ENCODE measurements at regions not wholly inside any gene's neighbourhood (a gene's known extent, or its start where the extent isn't known, plus 50 kb on each side); places are given as distances from the start of the nearest gene placed in this dataset.

DNA sequence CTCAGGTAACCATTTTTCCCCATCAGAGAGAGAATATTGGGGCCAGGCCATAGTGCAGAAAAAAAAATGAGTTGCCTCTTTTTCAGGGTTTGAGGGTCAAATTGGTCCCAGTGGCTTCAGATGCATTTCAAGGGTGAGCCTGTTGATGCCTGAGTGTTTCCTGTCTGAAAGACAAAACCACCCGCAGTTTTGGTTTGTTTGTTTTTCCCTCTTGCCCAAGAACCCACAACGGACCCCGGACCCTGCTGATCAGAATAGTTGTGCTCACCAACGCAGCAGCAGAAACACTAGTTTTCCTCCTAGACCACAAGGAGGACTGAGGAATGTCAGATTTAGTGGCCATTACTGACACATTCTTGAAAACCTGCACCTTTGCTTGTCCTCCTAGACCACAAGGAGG, 1433.1 kb downstream of the PLA2G4A start:
- no peak for DNase-seq (ENCODE audit: low read depth in 2 of 2)

DNA sequence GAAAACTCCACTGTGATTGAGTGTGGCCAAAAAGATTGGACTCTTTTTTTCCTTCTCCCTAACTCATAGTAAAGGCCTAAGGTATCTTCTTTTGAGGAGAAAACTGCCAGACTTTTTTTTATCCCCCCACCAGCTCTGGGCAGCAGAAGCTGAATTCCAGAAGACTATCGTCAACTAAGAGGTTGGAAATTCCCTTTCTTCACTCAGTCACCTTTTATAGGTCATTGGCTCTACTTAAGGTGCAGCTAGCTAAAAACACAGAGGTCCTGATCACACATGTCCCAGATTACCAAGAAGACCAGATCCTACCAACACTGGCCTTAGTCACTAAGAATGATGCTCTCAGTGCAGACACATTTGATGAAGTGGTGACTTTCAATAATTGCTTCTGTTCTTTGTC, 1441.2 kb downstream of the PLA2G4A start:
- no peak for DNase-seq (ENCODE audit: low read depth in 2 of 2)

DNA sequence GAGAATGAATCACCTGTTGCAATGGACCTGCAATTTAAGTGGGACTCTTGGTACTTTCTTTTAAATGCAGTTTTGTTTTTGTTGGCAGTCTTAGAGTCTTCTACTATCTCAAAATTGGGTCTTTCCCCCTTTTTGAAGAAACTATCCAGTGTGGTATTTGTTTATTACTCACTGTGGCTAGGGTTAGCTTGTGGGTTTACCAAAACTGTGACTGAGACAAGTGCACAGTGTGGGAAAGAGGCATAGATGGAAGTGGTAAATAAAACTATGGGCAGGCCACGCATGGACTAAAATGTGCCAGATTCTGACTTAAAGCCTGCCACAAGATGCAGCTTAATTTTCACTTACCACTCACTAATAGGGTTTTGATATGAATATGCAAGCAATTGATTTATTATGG, 1441.7 kb downstream of the PLA2G4A start:
- no peak for DNase-seq (ENCODE audit: low read depth in 2 of 2)

DNA sequence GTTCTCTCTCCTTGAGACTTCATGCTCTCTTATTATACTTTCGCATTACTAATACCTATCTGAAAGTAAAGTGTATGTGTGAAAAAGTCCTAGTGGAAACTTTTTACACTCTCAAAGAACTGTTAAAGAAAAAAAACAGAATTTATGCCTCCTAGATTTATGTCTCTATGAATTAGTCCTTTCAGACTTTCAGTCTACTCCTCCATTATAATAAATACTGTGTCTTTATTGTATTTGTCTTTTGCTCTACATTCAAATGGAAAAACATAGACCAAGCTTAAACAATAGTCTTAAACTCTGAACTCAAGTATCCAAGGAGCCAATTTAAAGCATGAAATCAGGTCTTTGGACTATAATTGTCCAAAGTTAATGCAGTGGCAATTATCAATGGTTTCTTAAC, 1449.0 kb downstream of the PLA2G4A start:
- DNase-seq (ENCODE audit: low read depth in 2 of 2): no peak

DNA sequence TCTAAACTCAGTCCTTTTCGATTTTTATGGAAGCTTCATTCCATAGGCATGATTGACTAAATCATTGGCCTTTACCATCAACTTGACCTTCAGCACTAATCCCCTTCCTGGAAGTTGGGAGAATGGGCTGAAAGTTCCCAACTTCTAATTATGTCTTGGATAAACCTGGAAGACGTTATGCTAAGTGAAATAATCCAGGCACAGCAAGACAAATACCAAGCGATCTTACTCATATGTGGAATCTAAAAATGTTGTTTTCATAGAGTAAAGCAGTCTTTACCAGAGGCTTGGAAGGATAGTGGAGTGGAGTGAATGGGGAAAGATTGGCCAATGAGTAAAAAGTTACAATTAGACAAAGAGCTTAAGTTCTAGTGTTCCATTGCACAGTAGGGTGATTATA, 1453.2 kb downstream of the PLA2G4A start:
- no peak for DNase-seq (ENCODE audit: low read depth in 2 of 2)

DNA sequence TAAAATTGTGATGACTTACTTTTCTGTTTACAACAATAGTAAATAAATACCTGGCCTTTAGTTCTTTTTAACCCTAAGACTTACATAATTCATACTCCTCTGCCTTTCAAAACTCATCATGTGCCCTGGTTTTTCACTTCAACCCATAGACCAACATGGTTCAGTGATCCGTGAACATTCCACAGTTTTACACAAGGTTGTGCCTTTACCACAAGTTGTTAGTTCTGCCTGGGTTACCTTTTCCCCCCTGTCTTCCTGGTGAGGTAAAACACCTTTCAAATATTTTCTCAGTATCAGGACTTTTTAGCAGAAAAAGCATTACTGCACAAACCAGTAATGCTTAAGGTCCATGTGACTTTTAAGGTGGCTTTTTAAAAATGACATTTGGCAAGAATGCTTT, 1466.4 kb downstream of the PLA2G4A start:
- no peak for DNase-seq (ENCODE audit: low read depth in 2 of 2)

DNA sequence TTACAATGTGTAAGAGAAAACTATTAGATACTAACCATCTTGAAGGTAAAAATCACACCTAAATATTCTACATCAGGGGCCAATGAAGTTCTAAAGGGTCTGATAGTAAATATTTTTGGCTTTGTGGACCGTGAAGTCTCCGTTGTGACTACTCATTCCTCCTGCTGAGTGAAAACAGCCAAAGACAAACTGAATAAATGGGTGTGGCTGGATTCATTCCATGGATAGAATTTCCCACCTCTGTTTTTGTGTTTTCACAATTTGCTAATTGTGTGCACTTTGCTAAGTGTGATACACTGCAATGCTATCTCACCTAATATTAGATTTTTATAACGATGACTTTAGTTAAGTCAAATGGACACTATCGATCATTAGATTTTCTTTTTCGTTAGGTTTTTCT, 1474.0 kb downstream of the PLA2G4A start:
- no peak for DNase-seq (ENCODE audit: low read depth in 2 of 2)

DNA sequence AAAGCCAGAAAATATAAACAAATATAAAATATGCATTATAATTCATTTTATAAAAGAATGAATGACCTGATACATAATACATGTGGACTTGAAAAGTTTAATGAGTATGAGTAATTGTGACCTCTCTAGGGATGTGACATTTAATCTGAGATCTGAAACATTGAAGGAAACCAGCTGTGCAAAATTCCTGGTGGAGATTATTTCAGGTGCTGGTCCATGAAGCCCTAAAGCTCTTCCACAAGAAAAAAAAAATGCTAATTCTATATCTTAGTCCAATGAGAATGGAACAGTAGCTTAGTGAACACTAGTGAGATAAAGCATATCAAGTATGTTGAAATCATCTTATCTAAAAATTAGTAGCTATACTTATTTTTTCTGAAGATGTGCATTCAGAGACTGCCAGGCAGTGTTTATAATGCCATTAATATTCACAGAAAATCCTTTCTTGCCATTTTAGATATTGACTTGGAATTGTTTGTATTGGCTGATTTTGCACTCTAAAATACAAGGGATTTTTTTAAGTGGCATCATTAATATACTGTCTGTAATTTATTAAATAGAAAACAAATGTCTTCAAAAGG, 1485.9 kb downstream of the PLA2G4A start:
- DNase-seq (ENCODE audit: low read depth in 2 of 2): no peak

DNA sequence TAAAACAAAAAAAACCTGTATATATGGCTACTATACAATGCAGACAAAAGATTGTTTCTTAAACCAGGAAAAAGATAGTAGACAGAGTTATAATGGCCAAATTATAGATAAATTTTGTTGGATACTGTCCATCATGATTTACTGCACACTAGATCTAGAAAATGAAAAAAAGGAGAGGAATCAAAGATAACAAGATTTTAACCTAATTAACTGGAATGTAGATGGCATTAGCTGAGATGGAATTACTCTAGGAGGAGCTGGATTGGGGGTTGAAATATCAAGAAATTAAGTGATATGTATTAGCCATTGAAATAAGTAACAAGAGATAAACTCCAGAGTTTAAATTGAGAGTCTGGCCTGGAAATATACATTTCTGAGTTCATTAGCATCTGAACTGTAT, 1489.1 kb downstream of the PLA2G4A start:
- no peak for DNase-seq (ENCODE audit: low read depth in 2 of 2)

DNA sequence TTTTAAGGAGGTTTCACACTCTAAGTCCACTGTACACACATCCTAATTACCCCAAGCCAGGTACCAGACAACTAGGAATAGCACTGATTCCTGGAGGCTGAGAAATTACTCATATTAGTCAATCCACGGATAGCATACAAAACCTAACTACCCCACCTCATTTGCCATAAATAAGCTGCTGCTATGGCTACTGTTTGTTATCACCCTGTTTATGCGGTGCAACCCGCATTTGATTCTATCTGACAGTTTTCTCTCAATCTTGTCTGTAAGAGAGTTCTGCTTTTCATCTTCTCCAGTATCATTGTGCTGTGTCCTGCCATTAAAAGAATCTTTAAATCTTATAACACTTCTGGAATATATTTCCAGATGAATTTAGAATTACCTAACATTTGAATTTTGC, 1496.5 kb downstream of the PLA2G4A start:
- DNase-seq (ENCODE audit: low read depth in 2 of 2): no peak

DNA sequence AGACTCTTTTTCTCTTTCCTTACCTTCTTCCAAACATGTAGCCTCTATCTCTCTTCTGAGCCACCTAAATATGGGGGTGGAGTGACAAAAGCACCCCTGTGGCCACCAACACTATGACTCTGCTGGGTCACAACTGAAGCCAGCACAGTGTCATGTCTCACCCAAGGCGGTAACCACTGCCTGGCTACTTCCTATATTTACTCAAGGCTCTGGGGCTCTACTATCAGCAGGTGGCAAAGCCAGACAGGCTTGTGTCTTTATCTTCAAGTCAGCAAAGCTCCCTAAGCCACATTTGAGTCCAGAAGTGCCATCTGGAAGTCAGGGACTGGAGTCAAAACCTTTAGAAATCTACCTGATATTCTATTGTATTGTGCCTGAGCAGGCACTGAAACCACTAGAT, 1515.2 kb downstream of the PLA2G4A start:
- DNase-seq (ENCODE audit: low read depth in 2 of 2): no peak

DNA sequence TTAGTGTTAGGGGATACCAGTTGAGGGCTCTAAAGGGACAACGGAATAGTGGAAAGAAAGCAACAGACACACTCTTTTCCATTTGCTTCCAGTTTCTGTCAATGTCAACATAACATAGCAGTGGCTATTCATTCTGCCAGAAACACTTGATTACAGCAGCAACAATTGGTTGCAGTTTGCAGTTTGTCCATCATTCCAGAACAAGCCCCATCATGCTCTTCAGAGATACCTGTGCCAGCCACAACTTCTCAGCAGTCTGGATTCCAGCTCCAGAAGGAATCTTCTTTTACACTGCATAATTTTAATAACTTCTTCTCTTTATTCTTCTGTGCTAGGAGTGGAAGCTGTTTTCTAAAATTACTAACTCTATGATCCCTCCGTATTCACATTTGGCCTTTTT, 1521.4 kb downstream of the PLA2G4A start:
- no peak for DNase-seq (ENCODE audit: low read depth in 2 of 2)

DNA sequence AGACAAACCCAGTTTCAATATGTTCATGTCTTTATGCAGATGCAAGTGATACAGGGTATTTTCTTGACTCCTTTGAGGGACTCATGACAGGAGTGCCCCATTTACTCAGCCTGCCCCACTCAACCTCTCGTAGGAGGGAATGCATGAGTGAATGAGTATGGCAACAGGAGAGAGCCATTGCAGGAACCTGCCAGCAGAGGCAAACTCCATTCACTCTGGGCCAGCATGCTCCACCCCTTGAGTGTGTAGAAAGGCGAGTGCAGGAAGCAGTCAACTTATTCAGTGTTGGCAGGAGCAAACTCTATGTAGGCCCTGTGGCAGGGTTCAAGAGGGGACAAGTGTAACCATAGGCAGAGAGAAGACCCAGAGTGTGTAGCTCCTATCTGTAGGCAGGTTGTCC, 1526.3 kb downstream of the PLA2G4A start:
- no peak for DNase-seq (ENCODE audit: low read depth in 2 of 2)

DNA sequence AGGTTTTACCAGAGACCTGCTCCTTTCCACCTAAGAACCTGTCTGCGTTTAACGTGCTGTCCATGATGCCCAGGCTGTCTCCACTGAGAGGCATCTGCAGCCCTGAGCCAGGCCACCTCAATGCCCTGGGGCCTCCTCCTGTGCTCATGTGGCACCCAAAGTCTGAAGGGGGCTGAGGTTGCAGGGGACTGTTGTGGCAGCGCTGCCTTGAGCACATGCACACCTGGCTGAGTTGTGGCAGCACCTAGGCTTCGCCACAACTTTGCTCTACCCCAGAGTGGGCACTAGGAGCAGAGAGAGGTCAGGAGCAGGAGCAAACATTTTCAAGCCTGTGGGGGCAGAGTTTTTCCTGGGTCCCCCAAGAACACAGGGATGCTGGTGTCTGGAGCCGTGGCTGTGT, 1527.1 kb downstream of the PLA2G4A start:
- DNase-seq (ENCODE audit: low read depth in 2 of 2): no peak

DNA sequence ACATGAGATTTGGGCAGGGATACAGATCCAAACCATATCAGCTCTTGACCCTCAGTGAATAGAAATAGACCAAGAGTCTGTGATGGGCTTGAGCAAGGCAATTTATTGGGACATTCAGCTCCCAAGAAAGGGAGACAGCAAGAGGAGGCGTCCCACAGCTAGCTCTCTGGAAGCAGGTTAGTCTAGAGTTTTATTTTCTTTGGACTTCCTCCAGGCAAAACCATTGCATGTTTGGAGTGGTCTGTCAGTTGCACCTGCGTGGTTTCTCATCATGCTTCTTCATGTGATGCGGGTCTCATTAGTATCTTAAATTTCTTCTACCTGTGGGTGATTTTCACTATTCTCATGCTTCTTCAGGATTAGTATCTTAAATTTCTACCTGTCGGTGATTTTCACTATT, 1530.6 kb downstream of the PLA2G4A start:
- no peak for DNase-seq (ENCODE audit: low read depth in 2 of 2)

DNA sequence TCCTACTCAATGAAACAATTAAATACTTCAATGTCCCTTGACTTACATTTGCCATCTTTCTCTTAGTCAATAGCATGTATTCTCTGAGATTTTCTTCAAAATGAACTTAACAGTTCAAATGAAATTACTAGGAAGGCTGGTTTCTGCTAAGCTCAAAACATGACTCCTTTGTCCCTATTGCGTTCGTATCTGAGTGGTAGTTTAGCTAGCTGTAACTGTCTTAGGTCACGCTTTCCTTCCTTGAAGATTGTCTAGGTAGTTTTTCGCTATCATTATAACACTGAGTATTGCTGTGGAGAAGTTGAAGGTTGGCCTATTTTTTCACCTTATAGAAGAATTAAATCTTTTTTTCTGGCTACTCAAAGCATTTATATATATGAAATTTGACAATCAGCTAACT, 1535.2 kb downstream of the PLA2G4A start:
- no peak for DNase-seq (ENCODE audit: low read depth in 2 of 2)

DNA sequence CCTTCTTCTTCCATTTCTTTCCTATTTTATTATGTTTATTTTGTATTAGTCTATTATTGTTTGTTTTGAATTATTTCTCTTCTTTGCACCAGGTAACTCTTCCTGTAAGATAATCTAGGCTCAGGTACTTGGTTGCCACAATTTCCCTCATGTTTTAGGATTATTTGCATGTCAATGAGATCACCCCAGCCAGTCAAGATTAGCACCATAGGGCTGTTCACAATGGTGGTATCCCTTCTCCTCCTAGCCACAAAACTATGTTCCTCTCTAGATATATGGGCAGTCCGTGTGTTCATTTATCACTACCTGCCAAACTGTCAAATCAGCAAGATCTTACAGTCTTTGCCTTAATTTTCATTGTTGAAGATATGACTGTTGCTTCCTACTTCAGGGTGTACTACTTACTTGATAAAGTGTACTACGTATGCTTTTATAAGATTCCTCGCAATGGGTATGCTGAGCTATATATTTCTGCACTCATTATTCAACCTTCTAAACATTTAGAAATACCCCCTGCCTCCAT, 1536.2 kb downstream of the PLA2G4A start:
- DNase-seq (ENCODE audit: low read depth in 2 of 2): no peak

DNA sequence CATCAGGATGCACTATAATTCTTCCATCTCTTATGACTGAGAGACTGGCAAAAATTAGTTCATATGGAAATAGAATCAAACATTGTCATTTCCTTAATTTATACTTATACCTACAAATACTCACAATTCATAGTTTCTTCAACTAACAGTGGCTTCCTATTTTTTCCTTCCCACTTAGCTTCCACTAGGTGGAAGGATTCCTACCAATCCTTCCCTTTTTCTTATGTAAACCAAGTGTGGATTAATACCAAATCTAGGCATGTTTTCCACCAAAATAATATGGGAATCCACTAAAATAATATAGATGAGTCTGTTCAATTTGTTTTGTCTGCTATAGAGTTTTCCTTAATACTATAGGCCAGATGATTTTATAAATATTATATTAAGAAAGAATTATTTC, 1537.1 kb downstream of the PLA2G4A start:
- no peak for DNase-seq (ENCODE audit: low read depth in 2 of 2)

DNA sequence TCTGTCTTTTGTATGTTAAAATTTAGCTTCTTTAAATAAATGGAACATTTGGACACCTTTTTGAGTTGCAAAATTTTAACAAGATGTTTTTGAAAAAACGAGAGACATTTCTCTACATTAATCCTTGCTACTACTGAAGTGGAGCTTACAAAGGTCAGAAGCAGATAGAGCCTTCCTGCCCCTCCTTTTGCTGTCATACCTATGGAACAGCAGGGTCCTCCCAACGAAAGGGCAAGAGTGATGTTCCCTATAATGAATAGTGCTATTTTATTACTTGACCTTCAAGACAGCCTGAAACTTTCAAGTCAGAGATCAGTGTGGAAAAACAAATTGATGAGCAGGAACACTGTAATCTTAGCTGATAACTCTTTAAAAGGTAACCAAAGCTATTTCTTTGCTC, 1538.9 kb downstream of the PLA2G4A start:
- DNase-seq (ENCODE audit: low read depth in 2 of 2): no peak

DNA sequence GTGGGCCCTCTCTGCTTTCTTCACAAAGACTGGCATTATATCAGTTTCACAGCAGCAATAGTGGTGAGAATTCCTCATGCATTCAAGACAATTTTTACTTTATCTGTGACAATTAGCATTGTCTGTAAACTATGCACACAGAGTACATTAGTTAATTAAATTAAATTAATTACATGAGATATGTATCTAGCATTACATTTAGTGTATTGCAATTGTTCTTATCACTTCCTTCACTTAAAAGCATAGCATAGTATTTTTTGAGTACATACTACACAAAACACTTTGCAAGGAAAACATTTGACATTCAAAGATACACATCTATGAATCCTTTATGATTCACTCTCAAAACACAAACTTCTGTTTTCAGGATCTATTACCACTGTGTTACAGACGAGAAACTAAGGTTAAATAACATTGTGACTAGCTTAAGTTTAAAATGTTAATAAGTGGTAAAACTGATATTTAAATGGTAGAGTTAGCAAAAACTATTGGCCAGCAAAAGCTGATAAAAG, 1542.6 kb downstream of the PLA2G4A start:
- DNase-seq (ENCODE audit: low read depth in 2 of 2): no peak

DNA sequence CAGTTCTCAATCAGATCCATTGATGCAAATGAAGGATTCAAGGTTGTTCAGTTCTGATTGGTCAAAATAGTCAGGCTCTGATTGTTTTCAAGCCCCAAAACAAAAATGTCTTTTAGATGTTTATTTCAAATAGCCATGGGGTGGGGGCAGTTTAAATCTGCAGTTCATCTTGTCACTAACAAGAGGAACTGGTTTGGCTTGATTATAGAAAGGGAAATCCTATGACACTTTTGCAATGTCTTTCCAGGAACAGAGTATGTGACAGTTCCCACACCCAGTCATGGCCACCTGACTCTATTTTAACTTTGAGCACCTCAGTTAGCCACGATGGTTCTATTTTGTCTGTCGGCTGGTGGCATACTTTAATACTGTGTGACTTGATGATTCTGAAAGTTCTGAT, 1544.1 kb downstream of the PLA2G4A start:
- DNase-seq (ENCODE audit: low read depth in 2 of 2): no peak

DNA sequence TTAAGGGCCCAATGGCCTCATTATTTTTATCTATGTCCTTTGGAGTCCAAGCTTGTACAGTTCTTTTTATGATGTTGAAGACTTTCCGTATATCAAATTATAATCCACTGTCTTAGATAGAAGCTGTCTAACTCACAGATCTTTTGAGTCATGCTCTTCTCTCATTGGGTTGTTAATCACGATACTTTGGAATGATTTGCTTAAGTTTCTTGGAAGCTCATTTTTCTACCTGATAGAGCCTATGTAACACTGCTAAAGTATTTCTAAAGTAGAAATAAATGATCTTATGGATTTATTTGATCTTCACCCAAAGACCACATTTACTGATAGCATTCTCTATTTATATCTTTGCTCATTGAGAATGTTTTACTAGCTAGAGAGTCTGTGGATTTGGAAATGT, 1554.1 kb downstream of the PLA2G4A start:
- no peak for DNase-seq (ENCODE audit: low read depth in 2 of 2)

DNA sequence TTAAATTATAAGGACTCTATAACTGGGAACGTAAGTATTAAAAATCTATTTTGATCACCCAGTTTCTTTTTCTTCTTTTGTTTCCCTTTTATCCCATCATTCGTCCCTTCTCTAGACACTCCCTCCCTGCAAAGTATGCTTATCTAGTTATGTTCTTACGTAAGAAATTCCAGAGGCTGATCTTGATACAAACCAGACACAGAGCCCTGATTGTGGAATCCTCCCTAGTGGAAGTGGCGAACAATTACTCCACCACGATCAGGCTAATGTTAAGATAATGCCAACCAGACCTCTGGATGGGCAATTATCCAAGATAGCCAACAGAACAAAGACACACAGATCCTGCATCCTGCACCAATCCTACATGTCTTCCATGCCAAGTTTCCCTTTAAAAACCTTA, 1557.4 kb downstream of the PLA2G4A start:
- no peak for DNase-seq (ENCODE audit: low read depth in 2 of 2)

DNA sequence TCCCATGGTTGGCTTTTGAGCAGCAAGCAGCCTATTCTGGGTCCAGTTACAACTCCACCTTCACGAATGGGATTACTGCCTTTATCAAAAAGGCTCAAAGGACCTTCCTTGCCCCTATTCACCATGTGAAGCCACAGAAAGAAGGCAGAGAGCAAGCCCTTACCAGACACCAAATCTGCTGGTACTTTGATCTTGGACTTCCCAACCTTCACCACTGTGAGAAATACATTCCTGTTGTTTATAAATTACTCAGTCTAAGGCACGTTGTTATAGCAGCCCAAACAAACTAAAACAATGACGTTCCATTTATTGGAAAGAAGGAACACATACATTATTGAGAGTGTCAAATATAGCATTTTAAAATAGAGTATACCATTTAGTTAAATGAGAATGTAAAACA, 1557.9 kb downstream of the PLA2G4A start:
- no peak for DNase-seq (ENCODE audit: low read depth in 2 of 2)
